ENCODE measurements at regions not wholly inside any gene's neighbourhood (a gene's known extent, or its start where the extent isn't known, plus 50 kb on each side); places are given as distances from the start of the nearest gene placed in this dataset.
"Not testable (repeated sequence)": the region's sequence is repeated elsewhere in the genome, so short reads cannot be mapped to it uniquely, and the experiment has no call there.

DNA sequence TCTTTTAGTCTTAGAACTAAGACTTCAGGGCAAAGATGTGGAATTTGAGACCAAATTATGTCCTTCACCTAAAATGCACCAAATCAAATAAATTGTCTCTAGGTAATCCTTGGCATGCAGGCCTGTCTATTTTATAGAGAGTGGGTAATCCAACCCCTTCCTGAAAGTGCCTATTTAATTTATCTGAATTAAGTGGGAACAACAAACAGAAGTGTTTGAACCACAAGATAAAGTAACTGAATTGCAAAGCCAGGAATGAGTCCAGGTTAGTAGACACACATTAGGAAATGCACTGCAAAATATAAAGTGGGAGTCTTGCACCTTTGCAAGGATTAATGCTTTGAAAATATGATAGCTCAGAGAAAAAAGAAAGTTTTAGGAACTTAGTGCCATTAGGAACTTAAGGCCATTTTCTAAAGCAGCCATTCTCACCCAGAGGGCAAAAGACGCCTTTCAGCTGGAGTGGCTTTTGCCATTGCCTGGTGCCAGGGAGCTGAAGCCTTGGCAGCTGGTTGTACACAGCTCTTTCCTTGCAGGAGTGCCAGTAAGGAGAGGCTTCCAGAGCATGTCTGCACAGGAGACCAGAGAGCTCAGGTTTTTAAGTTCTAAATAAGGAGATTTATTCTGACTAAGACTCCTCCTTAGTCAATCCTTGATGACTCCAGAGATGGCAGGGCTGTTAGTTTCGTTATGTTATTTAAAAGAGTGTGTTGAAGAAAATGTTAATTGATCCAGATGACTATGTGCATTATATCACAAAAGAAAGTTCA lies 151.7 kb upstream of the ELL2 start:
- Mint-ChIP-seq H3K27me3 (no peaks in the 10 kb centered on the region), H3K36me3 (ENCODE audit: low read depth) (no peaks in the 10 kb centered on the region), H3K4me3 (no peak overlapping the region), H3K9me3 (no peaks in the 10 kb centered on the region), H3K4me1 (peaks cover 22% of the 10 kb centered on the region), H3K27ac (no peak overlapping the region)
- DNase-seq, result no peak
- CTCF ChIA-PET, result no interaction called here
- POLR2A ChIA-PET, result no interaction called here

DNA sequence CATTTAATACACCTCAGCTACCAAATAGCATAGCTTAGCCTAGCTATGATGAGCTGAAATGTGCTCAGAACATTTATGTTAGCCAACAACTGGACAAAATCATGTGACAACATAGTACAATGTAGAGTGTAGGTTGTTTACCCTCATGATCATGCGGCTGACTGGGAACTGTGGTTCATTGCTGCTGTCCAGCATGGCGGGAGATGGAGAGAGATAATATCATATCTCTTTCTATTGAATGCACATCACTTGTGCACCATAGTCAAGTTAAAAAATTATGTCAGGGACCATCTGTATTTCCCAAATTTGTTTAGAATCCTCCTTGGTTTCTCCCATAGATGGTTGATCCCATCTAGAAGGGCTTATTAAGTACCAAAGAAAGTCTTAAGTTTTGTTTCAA lies 151.1 kb upstream of the ELL2 start:
- Mint-ChIP-seq H3K27me3 (no peaks in the 10 kb centered on the region), H3K36me3 (ENCODE audit: low read depth) (no peaks in the 10 kb centered on the region), H3K9me3 (no peaks in the 10 kb centered on the region), H3K27ac (no peak overlapping the region), H3K4me3 (no peak overlapping the region), H3K4me1 (peaks cover 22% of the 10 kb centered on the region)
- ChIA-PET POLR2A (no interaction called here), CTCF (no interaction called here)
- DNase-seq, result no peak

DNA sequence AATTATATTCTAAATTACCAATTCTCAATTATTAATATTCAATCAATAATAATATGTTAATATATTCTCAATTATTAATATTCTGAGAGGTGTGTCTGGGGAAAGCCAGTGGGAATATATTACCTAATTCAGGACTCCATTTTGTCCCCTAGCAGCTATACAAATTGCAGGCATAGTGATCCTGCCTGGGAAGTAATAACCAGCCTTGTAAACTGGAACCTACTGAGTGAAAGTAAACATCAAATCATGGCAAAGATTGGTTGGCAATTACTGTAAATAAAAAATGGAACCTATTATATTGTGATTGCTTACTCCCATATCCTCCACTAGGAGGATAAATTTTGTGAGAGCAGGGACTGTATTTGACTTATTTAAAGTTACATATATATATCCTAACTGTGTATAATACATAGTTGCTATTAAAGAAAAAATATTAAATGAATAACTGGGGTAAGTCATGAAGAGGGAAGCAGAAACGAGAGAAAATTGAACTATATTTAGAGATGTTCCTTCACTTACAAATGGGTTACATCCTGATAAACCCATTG lies 150.5 kb upstream of the ELL2 start:
- H3K4me3 Mint-ChIP-seq, result no peak overlapping the region
- no peaks in the 10 kb centered on the region for H3K27me3 Mint-ChIP-seq
- ChIA-PET POLR2A (no interaction called here), CTCF (interaction anchor here (1.1 kb wide), 1 partner anchor 51 kb away, joined by 5 read pairs; no protein-coding TSS in a partner anchor)
- no peaks in the 10 kb centered on the region for H3K9me3 Mint-ChIP-seq
- peaks cover 22% of the 10 kb centered on the region for H3K4me1 Mint-ChIP-seq
- H3K36me3 Mint-ChIP-seq (ENCODE audit: low read depth), result no peaks in the 10 kb centered on the region
- no peak overlapping the region for H3K27ac Mint-ChIP-seq
- DNase-seq, result no peak

DNA sequence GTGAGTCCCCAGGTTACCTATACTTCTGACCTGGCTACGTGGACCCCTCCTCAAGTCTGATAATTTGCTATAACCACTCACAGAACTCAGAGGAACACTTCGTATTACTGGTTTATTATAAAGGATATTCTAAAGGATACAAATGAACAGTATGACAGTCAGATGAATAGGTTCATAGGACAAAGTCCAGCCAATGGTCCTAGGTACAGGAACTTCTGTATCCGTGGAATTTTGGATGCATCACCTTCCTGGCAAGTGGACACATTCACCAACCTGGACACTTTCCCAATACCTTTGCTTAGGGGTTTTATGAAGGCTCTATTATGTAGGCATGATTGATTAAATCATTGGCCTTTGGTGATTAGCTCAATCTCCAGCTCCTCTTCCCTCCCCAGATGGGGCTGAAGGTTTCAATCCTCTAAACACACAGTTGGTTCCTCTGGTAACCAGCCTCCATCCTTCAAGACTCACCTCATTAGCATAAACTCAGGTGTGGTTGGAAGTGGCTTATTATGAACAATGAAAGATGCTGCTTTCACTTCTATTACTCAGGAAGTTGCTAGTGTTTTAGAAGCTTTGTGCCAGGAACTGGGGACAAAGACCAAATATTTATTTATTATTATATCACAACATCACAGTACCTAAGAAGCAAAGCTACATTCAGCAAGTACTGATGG lies 149.6 kb upstream of the ELL2 start:
- Mint-ChIP-seq H3K36me3 (ENCODE audit: low read depth) (no peaks in the 10 kb centered on the region), H3K4me3 (no peak overlapping the region), H3K4me1 (peaks cover 22% of the 10 kb centered on the region), H3K9me3 (no peaks in the 10 kb centered on the region), H3K27ac (no peak overlapping the region), H3K27me3 (no peaks in the 10 kb centered on the region)
- no peak for DNase-seq
- POLR2A ChIA-PET, result no interaction called here
- CTCF ChIA-PET, result interaction anchor here (1.1 kb wide), 1 partner anchor 50 kb away, joined by 5 read pairs; no protein-coding TSS in a partner anchor

DNA sequence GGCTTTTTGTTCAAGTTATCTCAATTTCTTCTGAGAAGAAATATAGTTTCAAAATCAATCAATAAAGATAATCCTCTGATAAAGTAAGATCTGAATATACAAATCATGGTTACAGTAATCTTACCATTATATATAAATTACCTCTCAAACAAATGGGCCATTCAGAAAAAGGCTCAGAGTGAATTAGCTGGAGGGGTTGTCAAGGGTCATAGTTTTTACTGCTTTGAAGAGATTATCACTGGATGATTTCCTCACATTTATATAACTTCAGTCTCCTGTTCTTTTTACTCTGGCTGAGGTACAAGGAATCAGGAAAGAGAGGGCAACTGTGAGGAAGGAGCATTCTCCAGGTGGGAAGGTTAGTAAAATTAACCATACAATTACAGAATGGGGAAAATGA lies 148.6 kb upstream of the ELL2 start:
- Mint-ChIP-seq H3K9me3 (peaks cover 3% of the 10 kb centered on the region), H3K36me3 (ENCODE audit: low read depth) (no peaks in the 10 kb centered on the region), H3K27me3 (no peaks in the 10 kb centered on the region), H3K4me1 (peaks cover 17% of the 10 kb centered on the region), H3K4me3 (no peak overlapping the region), H3K27ac (no peak overlapping the region)
- no peak for DNase-seq
- ChIA-PET CTCF (no interaction called here), POLR2A (no interaction called here)

DNA sequence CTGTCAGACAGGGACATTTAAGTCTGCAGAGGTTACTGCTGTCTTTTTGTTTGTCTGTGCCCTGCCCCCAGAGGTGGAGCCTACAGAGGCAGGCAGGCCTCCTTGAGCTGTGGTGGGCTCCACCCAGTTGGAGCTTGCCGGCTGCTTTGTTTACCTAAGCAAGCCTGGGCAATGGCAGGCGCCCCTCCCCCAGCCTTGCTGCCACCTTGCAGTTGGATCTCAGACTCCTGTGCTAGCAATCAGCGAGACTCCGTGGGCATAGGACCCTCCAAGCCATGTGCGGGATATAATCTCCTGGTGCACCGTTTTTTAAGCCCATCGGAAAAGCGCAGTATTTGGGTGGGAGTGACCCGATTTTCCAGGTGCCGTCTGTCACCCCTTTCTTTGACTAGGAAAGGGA lies 147.0 kb upstream of the ELL2 start:
- H3K27ac Mint-ChIP-seq; H3K4me1 Mint-ChIP-seq; H3K4me3 Mint-ChIP-seq; H3K36me3 Mint-ChIP-seq (ENCODE audit: low read depth); POLR2A ChIA-PET; DNase-seq; CTCF ChIA-PET; H3K9me3 Mint-ChIP-seq; H3K27me3 Mint-ChIP-seq: not testable (repeated sequence)

DNA sequence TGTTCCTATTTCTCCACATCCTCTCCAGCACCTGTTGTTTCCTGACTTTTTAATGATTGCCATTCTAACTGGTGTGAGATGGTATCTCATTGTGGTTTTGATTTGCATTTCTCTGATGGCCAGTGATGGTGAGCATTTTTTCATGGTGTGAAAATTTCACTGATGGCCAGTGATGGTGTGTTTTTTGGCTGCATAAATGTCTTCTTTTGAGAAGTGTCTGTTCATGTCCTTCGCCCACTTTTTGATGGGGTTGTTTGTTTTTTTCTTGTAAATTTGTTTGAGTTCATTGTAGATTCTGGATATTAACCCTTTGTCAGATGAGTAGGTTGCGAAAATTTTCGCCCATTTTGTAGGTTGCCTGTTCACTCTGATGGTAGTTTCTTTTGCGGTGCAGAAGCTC lies 142.2 kb upstream of the ELL2 start:
- H3K36me3 Mint-ChIP-seq (ENCODE audit: low read depth); H3K4me3 Mint-ChIP-seq; H3K9me3 Mint-ChIP-seq; H3K4me1 Mint-ChIP-seq; H3K27me3 Mint-ChIP-seq; POLR2A ChIA-PET; DNase-seq; CTCF ChIA-PET; H3K27ac Mint-ChIP-seq: not testable (repeated sequence)

DNA sequence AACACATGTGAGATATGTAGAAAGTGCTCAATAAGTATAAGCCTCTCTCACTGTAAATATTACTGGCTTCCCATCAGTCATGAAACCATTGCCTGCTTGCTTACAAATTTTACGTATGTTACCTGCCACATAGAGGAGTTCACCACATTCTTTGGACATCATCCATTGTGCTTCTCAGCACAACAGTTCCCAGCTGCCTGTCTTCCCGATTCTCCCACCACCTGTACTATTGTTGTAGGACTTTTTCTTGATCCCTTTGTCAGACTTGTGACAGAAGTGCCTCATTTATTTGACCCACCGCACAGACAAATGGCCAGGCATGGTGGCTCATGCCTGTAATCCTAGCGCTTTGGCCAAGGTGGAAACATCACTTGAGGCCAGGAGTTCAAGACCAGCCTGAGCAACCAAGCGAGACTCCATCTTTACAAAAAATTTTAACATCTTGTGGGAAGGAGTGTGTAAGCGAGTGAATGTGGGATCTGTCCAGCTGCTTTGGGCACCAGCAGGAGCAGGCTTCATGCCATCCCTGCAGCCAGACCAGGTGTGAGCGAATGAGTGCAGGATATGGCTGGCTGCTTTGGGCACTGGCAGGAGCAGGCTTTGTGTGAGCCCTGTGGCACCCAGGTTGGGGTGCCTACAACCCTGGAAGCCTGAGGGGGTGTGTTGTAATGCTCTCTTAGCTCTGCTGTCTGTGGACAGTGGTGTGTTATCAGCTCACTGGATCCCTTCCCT lies 139.9 kb upstream of the ELL2 start:
- Mint-ChIP-seq H3K4me1 (no peaks in the 10 kb centered on the region), H3K27me3 (no peaks in the 10 kb centered on the region), H3K4me3 (no peak overlapping the region), H3K36me3 (ENCODE audit: low read depth) (no peaks in the 10 kb centered on the region), H3K27ac (no peak overlapping the region), H3K9me3 (peaks cover 13% of the 10 kb centered on the region)
- no peak for DNase-seq
- ChIA-PET POLR2A (no interaction called here), CTCF (interaction anchor here (0.9 kb wide), 1 partner anchor 10 kb away, joined by 3 read pairs; no protein-coding TSS in a partner anchor)

DNA sequence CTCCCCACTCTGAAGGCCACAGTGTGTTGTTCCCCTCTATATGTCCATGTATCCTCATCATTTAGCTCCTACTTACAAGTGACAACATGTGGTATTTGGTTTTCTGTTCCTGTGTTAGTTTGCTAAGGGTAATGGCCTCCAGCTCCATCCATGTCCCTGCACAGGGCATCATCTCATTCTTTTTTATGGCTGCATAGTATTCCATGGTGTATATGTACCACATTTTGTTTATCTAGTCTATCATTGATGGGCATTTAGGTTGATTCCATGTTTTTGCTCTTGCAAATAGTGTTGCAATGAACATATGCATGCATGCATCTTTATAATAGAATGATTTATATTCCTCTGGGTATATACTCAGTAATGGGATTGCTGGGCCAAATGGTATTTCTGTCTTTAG lies 135.8 kb upstream of the ELL2 start:
- H3K27ac Mint-ChIP-seq; H3K27me3 Mint-ChIP-seq; H3K9me3 Mint-ChIP-seq; H3K4me1 Mint-ChIP-seq; H3K36me3 Mint-ChIP-seq (ENCODE audit: low read depth); DNase-seq; H3K4me3 Mint-ChIP-seq: not testable (repeated sequence)
- POLR2A ChIA-PET, result interaction anchor here (0.6 kb wide), 1 partner anchor 1322 kb away, joined by 3 read pairs; no protein-coding TSS in a partner anchor
- CTCF ChIA-PET, result interaction anchor here (0.6 to 1.0 kb wide), 4 partner anchors 22 to 363 kb away, joined by 3 read pairs; no protein-coding TSS in a partner anchor

DNA sequence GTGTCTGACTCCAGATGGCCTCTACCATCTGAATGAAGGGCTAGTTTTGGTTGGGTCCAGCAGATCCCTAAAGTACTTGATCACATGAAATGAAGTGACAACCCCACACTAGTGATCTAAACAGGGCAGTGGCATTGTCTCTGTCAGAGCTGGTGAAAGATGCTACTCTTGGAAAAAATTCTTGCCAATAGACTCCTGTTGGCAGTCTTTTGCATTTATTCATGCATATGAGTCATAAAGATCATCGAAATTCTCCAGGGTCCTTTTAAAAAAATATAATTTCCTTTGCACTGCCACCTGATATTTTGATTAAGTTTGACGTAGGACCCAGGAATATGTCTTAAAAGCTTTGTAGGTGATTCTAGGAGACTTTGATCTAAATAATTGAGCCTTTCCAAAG lies 135.1 kb upstream of the ELL2 start:
- peaks cover 9% of the 10 kb centered on the region for H3K9me3 Mint-ChIP-seq
- POLR2A ChIA-PET, result no interaction called here
- peaks cover 2% of the 10 kb centered on the region for H3K4me1 Mint-ChIP-seq
- CTCF ChIA-PET, result interaction anchor here (0.6 to 0.7 kb wide), 4 partner anchors 83 to 745 kb away, joined by 3 read pairs; no protein-coding TSS in a partner anchor
- no peaks in the 10 kb centered on the region for H3K27me3 Mint-ChIP-seq
- no peak for DNase-seq
- H3K36me3 Mint-ChIP-seq (ENCODE audit: low read depth), result no peaks in the 10 kb centered on the region
- H3K4me3 Mint-ChIP-seq, result no peak overlapping the region
- H3K27ac Mint-ChIP-seq, result no peak overlapping the region

DNA sequence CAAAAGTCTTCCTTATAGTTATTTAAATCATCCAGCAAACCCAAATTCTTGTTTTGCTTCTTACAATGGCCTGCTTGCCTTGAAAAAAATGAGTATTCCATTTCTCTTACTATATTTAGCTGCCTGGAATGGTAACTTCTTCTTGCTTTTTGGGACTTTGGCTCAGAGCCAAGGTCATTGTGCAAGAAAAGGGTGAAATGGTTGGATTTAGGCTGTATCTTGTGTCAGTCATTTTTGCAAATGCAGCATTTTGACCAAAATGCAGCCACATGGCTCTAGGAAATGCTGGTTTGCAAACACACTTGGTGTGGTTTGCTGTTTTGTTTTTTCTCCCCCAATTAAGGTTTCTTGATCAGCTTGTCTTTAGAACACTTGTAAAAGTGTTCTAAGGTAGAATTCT lies 133.3 kb upstream of the ELL2 start:
- H3K4me3 Mint-ChIP-seq, result no peak overlapping the region
- no peaks in the 10 kb centered on the region for H3K36me3 Mint-ChIP-seq (ENCODE audit: low read depth)
- peaks cover 7% of the 10 kb centered on the region for H3K9me3 Mint-ChIP-seq
- DNase-seq, result no peak
- H3K27me3 Mint-ChIP-seq, result no peaks in the 10 kb centered on the region
- POLR2A ChIA-PET, result no interaction called here
- CTCF ChIA-PET, result interaction anchor here (0.6 kb wide), 1 partner anchor 1176 kb away, joined by 3 read pairs; no protein-coding TSS in a partner anchor
- H3K27ac Mint-ChIP-seq, result no peak overlapping the region
- H3K4me1 Mint-ChIP-seq, result peaks cover 2% of the 10 kb centered on the region

DNA sequence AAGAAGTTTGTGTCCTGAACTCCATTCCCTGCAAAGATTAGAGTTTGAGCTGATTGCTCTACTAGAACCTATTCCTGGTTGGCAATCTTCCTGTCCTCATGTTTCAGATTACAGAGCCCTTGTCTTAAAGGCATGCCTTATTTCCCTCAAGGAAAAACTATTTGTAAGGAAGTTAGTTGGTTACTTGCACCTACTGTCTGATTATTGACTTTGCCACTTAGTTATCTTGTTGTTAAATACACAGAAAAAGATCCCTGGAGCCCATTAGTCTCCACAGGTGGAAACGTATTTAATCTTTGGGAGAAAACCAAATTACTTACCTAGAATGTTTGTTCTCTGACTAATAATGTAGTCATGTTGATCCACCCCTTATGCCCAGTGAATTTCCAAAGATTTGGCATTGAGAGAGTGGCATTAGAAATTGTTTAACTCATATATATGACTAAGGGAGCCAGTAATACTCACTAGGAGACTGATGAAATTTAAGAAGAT lies 132.3 kb upstream of the ELL2 start:
- DNase-seq, result no peak
- ChIA-PET POLR2A (no interaction called here), CTCF (no interaction called here)
- no peak overlapping the region for H3K4me3 Mint-ChIP-seq
- no peaks in the 10 kb centered on the region for H3K36me3 Mint-ChIP-seq (ENCODE audit: low read depth)
- H3K9me3 Mint-ChIP-seq, result peaks cover 7% of the 10 kb centered on the region
- H3K4me1 Mint-ChIP-seq, result peaks cover 2% of the 10 kb centered on the region
- H3K27me3 Mint-ChIP-seq, result no peaks in the 10 kb centered on the region
- H3K27ac Mint-ChIP-seq, result no peak overlapping the region

DNA sequence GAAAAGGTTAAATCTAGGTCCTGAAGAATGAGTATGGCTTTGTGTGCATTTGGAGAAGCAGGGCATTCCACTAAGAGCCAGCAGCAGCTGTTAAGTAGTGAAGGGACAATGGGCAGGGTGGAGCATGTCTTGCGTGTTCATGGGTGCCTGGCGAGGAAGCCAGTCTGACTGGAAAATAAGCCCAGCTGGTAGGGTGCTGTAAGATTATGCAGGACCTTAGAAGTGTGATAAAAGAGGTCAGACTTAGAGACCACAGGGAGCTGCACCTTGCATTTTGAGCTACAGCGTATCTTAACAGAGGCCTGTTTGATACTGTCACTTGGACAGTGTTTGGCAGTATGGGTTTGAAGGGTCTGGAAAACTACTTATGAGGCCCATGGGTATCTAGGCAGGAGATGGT lies 131.7 kb upstream of the ELL2 start:
- Mint-ChIP-seq H3K4me1 (peaks cover 2% of the 10 kb centered on the region), H3K9me3 (peaks cover 7% of the 10 kb centered on the region), H3K4me3 (no peak overlapping the region), H3K27ac (no peak overlapping the region), H3K27me3 (no peaks in the 10 kb centered on the region), H3K36me3 (ENCODE audit: low read depth) (no peaks in the 10 kb centered on the region)
- ChIA-PET POLR2A (no interaction called here), CTCF (interaction anchor here (1.2 kb wide), 1 partner anchor 29 kb away, joined by 3 read pairs; no protein-coding TSS in a partner anchor)
- no peak for DNase-seq

All from activated CD4-positive, alpha-beta T cell treated with anti-CD3 and anti-CD28 coated beads, Interleukin-2, amount 10 ng/mL, durations not matched to agents 7 days and 5 days (primary cell).